OCI-LY7 (cell line): ENCODE measurements at regions not wholly inside any gene's neighbourhood (a gene's known extent, or its start where the extent isn't known, plus 50 kb on each side); places are given as distances from the start of the nearest gene placed in this dataset.

Experiments
- BruUV-seq: library from RNA; stranded (reverse); fragments of 400-500 nt; replicated peaks from 2 replicates; lab custom pipeline; 2021; lab: Mats Ljungman, UMichigan
- CTCF ChIA-PET: fragments of 300-600 bp; sonication (Branson Sonifier 250); formaldehyde crosslinking; loops from one replicate; lab custom pipeline; 2022; ENCODE audit warnings: antibody characterized with exemption; ENCODE audit not compliant: unreplicated experiment; lab: Charles Lee
- POLR2A ChIA-PET: fragments of 300-600 bp; sonication (Branson Sonifier 250); formaldehyde crosslinking; loops from one replicate; lab custom pipeline; 2022; ENCODE audit warnings: antibody characterized with exemption; lab: Charles Lee
- DNase-seq: peaks from one replicate; pipeline ENCODE4 v3.0.0-alpha.2; 2015; ENCODE audit warnings: low spot score
- H2AFZ ChIP-seq: fragments of 200-600 bp; sonication (generic), shearing (Covaris generic); 2 replicates; pipeline ENCODE4 v1.6.1; 2014; ENCODE audit warnings: mild to moderate bottlenecking, antibody characterized with exemption, low read length, moderate library complexity
- H3K27ac ChIP-seq: fragments of 200-600 bp; sonication (generic); 2 replicates; pipeline ENCODE4 v1.5.1; 2014; ENCODE audit warnings: mixed run types, low read depth, mild to moderate bottlenecking, moderate library complexity, low read length, inconsistent platforms; ENCODE audit not compliant: poor library complexity, severe bottlenecking
- H3K36me3 ChIP-seq: fragments of 200-600 bp; sonication (generic); 2 replicates; pipeline ENCODE4 v1.6.1; 2014; ENCODE audit warnings: mild to moderate bottlenecking, antibody characterized with exemption, low read length, moderate library complexity, mixed read lengths; ENCODE audit not compliant: insufficient read depth
- H3K4me1 ChIP-seq: fragments of 200-600 bp; sonication (generic); 2 replicates; pipeline ENCODE4 v1.5.1; 2014; ENCODE audit warnings: mild to moderate bottlenecking, low read length; ENCODE audit not compliant: insufficient read depth, poor library complexity, severe bottlenecking
- H3K4me2 ChIP-seq: fragments of 200-600 bp; sonication (generic); 2 replicates; pipeline ENCODE4 v1.6.1; 2014; ENCODE audit warnings: mild to moderate bottlenecking, low read length
- H3K4me3 ChIP-seq: fragments of 200-600 bp; sonication (generic); 2 replicates; pipeline ENCODE4 v1.5.1; 2014; ENCODE audit warnings: mild to moderate bottlenecking, low read depth, low read length; ENCODE audit not compliant: poor library complexity, severe bottlenecking
- H3K79me2 ChIP-seq: fragments of 200-600 bp; sonication (generic); 2 replicates; pipeline ENCODE4 v1.6.1; 2016; ENCODE audit warnings: low read depth, mild to moderate bottlenecking, low read length, moderate library complexity, mixed read lengths; ENCODE audit not compliant: insufficient read depth
- H3K9me2 ChIP-seq: fragments of 200-600 bp; sonication (generic); 2 replicates; pipeline ENCODE4 v1.6.1; 2016; ENCODE audit warnings: mild to moderate bottlenecking, low read length, mixed read lengths; ENCODE audit not compliant: insufficient read depth
- H3K9me3 ChIP-seq: fragments of 200-600 bp; sonication (generic); 2 replicates; pipeline ENCODE4 v1.6.1; 2014; ENCODE audit warnings: mild to moderate bottlenecking, mixed run types, low read length, mixed read lengths
- H4K20me1 ChIP-seq: fragments of 200-600 bp; sonication (generic); 2 replicates; pipeline ENCODE4 v1.6.1; 2014; ENCODE audit warnings: mild to moderate bottlenecking, antibody characterized with exemption, low read length, moderate library complexity, mixed read lengths; ENCODE audit not compliant: insufficient read depth
- CTCF ChIP-seq: fragments of 200-600 bp; sonication (generic); conservative IDR thresholded peaks from 2 replicates; pipeline ENCODE4 v1.5.1; 2014; ENCODE audit warnings: mild to moderate bottlenecking, antibody characterized with exemption, low read length, moderate library complexity, mixed read lengths
- EZH2phosphoT487 ChIP-seq: fragments of 200-600 bp; sonication (generic); IDR thresholded peaks from 2 replicates; pipeline ENCODE4 v1.6.1; 2018; ENCODE audit warnings: low read depth, borderline replicate concordance, mild to moderate bottlenecking, mixed run types, antibody characterized with exemption, low read length, moderate library complexity, mixed read lengths
- intact Hi-C: fragments of 100-400 bp; cut with micrococcal nuclease; formaldehyde crosslinking; loops from one replicate; pipeline ENCODE4 v1.10.0; 2022; ENCODE audit not compliant: unreplicated experiment

GRCh38 chr11:116618461-116618860 is 154.3 kb downstream of the BUD13 start:
- POLR2A ChIA-PET: no interaction called here
- CTCF ChIA-PET: no interaction called here
- no TSS peak for BruUV-seq
- H3K79me2 ChIP-seq: no peaks in the 10 kb centered on the region
- H3K36me3 ChIP-seq: no peaks in the 10 kb centered on the region
- intact Hi-C loops: no loop called here
- no peaks in the 10 kb centered on the region for H3K9me3 ChIP-seq
- H4K20me1 ChIP-seq: no peaks in the 10 kb centered on the region
- H3K4me2 ChIP-seq: no peak overlapping the region
- no peak overlapping the region for H3K4me3 ChIP-seq
- DNase-seq: no peak
- no peaks in the 10 kb centered on the region for H3K4me1 ChIP-seq
- no peak overlapping the region for H2AFZ ChIP-seq
- TF ChIP-seq CTCF (no peak), EZH2phosphoT487 (no peak)
- H3K9me2 ChIP-seq: no peaks in the 10 kb centered on the region
- no peak overlapping the region for H3K27ac ChIP-seq

- no TSS peak for BruUV-seq
- CTCF ChIA-PET: no interaction called here
Measured at GRCh38 chr11:116615211-116615865, 157.4 kb downstream of the BUD13 start.

More at GRCh38 chr11:116615211-116615865, 157.4 kb downstream of the BUD13 start:
- DNase-seq: no peak
- no peaks in the 10 kb centered on the region for H3K4me1 ChIP-seq
- H3K9me3 ChIP-seq: no peaks in the 10 kb centered on the region
- no peak overlapping the region for H3K4me2 ChIP-seq
- POLR2A ChIA-PET: no interaction called here
- H3K79me2 ChIP-seq: no peaks in the 10 kb centered on the region
- no peak for TF ChIP-seq EZH2phosphoT487
- no peak for TF ChIP-seq CTCF
- H4K20me1 ChIP-seq: no peaks in the 10 kb centered on the region
- H3K27ac ChIP-seq: no peak overlapping the region
- H3K9me2 ChIP-seq: no peaks in the 10 kb centered on the region
- no peak overlapping the region for H3K4me3 ChIP-seq
- no peaks in the 10 kb centered on the region for H3K36me3 ChIP-seq
- intact Hi-C loops: no loop called here
- H2AFZ ChIP-seq: no peak overlapping the region
